VCaP (cell line): ENCODE measurements at regions not wholly inside any gene's neighbourhood (a gene's known extent, or its start where the extent isn't known, plus 50 kb on each side); places are given as distances from the start of the nearest gene placed in this dataset.

ENCODE experiments used
- H3K27ac ChIP-seq: fragments of 450-650 bp; 2 replicates; pipeline ENCODE4 v1.5.1; 2017
- TF ChIP-seq, protein P1 (sequence below): fragments of 450-650 bp; conservative IDR thresholded peaks from 2 replicates; pipeline ENCODE4 v1.5.1; 2017; ENCODE audit warnings: mild to moderate bottlenecking, moderate library complexity

DNA sequence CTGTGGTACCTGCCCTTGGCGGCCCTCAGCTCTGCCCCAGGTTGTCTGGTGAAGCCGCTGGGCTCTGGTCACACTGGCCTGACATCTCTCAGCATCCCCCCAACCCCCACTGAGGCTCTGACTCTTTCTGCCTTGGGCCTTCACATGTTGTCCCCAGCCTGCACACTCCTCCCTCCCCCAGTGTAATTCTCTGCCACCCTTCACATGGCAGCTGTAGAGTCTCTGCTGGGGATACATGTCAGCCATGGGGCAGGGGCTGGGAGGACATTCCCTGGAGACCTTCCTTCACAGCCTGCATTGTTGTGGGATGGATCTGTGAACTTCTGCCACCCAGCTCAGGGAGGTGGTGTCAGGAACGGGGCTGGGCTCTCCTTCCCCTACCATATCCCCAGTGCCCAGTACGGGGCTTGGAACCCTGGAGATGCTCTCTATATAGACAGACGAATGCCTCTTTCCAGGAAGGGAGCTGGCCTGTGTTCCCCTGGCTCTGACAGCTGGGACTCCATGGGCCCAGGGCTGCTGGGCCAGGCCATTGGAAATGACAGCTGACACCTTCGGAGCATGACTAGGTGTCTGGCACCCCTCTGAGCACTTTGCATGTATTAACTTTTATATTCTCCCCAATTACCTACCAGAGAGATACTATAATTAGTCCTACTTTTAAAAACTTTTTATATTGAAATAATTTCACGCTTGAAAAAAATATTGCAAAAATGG, 151.5 kb downstream of the INHBB start:
- TF ChIP-seq, protein P1, sequence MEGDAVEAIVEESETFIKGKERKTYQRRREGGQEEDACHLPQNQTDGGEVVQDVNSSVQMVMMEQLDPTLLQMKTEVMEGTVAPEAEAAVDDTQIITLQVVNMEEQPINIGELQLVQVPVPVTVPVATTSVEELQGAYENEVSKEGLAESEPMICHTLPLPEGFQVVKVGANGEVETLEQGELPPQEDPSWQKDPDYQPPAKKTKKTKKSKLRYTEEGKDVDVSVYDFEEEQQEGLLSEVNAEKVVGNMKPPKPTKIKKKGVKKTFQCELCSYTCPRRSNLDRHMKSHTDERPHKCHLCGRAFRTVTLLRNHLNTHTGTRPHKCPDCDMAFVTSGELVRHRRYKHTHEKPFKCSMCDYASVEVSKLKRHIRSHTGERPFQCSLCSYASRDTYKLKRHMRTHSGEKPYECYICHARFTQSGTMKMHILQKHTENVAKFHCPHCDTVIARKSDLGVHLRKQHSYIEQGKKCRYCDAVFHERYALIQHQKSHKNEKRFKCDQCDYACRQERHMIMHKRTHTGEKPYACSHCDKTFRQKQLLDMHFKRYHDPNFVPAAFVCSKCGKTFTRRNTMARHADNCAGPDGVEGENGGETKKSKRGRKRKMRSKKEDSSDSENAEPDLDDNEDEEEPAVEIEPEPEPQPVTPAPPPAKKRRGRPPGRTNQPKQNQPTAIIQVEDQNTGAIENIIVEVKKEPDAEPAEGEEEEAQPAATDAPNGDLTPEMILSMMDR = no peak
- H3K27ac ChIP-seq = no peak overlapping the region

DNA sequence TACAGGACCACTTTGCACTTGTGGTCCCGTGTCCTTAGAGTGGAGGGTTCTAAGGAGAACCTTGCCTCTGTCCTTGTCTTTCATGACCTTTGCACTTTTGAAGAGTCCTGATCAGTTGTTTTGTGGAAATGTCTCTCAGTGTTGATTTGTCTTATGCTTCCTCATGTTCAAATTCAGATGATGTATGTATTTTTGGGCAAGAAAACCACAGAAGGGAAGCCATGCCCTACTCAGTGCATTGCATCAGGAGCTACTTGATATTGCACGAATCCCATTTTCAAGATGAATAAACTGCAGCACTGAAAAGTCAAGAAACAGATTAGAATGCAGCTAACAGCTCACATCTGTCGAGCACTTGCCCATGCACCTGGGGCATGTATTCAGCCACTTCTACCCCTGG, 152.2 kb downstream of the INHBB start:
- H3K27ac ChIP-seq = no peak overlapping the region
- TF ChIP-seq, protein P1 = no peak

DNA sequence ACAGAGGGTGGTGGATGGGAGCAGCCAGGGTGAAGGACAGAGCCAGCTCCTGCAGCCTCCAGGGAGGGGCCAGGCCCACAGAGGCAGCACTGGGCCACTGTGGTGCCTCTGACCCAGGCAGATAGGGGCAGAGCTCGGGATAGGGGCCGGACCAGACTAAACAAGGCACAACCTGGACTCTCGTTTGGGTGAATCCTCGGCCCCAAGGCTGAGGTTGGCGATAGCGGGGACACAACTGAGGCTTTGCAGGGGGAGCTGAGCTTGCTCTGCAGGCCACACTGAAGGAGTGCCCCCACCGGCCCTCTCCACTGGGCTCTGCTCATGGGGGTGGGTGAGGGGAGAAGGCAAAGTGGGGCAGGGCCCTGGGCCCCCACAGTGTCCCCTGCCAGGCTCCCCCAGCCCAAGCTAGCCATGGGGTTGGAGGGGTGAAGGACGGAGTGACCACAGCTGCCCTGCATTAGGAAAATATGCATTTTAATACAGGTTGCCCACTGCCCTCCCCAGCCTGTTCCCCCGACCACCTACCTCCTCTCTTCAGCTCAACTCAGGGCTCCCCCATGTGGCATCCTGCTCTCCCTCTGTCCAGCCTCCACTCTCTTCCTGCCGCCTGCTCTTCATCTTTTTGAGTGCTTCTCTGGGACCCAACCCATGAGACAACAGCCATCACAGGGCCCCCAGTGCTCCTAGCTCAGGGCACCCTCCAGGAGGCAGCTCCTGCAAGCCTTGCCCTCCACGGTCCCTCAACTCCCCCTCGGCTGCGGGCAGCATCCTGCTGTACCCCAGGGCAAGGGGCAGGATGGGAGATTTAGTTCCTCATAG, 152.8 kb downstream of the INHBB start:
- no peak overlapping the region for H3K27ac ChIP-seq
- TF ChIP-seq, protein P1 = no peak

- no peak overlapping the region for H3K27ac ChIP-seq
- TF ChIP-seq, protein P1 = no peak
These were observed 154.0 kb downstream of the INHBB start for GRCh38 chr2:120499784-120500495.

- no peak overlapping the region for H3K27ac ChIP-seq
- TF ChIP-seq, protein P1 = no peak
These were observed 155.7 kb downstream of the INHBB start for GRCh38 chr2:120501591-120501990.

DNA sequence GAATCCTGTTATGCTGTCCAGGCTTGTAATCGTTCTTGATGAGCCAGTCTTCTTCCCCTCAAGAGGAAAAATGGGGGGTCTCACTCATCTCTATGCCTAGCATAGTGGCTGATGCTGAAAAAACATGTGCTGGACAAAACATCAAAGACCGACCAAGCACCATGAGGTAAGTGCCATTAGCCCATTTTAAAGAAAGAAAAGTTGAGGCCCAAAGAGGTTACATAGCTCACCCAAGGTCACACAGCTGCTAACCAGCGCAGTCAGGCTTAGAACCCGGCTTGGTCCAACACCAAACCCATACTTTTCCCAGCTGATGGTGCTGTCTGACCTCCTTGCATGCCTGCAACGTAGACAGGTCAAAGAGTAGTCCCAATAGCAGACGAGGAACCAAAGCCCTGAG, 156.4 kb downstream of the INHBB start:
- TF ChIP-seq, protein P1 = no peak
- H3K27ac ChIP-seq = no peak overlapping the region

GRCh38 chr2:120502761-120503160, 156.8 kb downstream of the INHBB start:
- no peak overlapping the region for H3K27ac ChIP-seq
- TF ChIP-seq, protein P1 = no peak
